GM19395 (cell line): ENCODE measurements at regions not wholly inside any gene's neighbourhood (a gene's known extent, or its start where the extent isn't known, plus 50 kb on each side); places are given as distances from the start of the nearest gene placed in this dataset.

Experiments
- ATAC-seq: cut with Tn5 transposase; IDR thresholded peaks from one replicate; pipeline ENCODE4 v1.9.1; 2021; ENCODE audit warnings: mild to moderate bottlenecking, moderate library complexity; ENCODE audit not compliant: unreplicated experiment

DNA sequence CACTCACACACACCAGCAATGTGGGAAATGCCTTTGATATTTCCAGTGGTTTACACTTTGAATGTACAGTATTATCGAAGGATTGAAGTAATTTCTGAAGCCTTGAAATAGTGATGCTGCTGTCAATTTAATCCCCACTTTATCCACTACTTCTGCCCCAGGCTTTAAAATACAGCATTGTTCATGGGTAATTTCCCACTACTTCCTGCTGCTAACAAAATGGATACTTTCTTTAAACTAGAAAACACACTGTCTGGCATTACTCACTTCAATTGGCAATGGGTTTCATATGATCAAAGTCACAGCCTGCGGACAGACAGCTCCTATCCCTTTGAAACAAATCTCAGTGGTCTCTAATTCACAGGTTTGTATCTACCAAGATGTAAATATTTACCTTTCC, 292.2 kb downstream of the CDH11 start:
- no peak for ATAC-seq

DNA sequence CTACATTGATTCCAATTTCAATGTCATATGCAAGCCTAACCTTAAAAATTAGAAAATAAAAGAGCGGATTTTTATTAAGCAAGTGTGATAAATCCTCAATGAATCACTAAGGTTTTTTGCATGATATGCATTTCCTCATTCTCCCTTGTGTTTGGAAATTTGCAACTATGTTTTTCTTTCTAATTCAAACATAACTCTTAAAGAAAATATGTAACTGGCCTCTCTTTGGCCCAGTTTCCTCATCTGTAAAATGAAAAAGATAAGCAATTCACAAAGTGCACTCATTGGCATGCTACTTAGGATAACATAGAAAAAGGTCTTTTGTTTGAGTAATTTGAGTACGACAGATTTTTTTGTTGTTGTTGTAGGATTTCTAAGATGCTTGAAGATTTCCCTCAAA, 295.5 kb downstream of the CDH11 start:
- ATAC-seq = no peak

DNA sequence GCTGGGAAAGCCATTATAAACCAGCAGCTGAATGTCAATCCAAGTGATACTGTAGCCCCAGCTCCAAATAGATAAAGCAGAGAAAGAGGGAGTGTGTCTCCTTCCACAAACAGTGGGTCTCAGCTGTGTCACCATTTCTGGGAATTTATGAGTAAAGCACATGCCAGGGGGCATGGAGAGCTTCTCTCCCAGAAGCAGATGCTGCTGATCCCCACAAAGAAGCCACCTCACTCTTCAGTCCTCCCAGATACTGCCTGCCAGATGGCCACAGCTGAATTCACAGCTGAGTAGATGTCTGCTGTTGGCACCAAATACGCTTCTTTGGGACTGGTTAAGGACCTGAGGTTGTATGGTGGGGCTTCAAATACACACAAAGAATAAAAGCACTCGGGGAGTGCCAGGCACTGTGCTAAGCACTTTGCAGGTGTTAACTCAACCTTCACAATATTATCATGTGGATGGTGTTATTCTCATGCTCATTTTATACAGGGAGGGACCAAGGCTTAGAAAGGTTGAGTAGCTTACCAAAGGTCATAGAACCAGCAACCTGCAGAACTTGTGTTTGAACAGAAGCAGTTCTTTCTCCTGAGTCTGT, 298.3 kb downstream of the CDH11 start:
- ATAC-seq = no peak

DNA sequence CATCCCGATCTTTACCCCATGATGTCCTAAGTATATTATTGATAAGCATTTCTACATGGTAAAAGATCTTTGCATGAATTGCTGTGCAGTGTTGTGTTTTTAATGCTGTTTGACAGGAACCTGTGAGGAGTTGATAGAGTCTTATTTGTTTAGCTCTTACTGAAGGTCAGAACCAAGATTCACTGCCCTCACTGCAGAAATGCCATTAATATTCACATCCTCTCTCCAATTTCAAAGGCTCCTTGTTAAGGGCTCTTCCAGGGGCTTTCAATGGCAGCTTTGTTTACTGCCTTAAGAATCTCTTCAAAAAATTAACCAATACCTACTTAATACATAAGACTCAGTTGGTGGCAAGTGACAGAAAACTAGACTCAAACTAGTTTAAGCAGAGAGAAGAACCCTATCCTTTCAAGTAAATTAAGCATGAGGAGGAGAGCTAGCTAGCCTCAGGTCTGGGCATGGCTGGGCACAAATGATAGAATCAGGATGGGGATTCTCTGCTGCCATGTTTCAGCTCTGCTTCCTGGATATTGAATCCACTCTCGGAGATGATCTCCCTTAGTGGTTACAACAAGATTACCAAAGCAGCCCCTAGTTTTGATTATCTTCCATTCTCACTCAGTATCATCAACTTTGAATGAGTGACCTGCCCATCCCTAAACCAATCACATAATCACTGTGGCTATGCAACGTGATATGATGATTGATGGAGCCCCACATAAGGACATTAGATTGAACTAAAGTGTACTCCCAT, 311.8 kb downstream of the CDH11 start:
- no peak for ATAC-seq

DNA sequence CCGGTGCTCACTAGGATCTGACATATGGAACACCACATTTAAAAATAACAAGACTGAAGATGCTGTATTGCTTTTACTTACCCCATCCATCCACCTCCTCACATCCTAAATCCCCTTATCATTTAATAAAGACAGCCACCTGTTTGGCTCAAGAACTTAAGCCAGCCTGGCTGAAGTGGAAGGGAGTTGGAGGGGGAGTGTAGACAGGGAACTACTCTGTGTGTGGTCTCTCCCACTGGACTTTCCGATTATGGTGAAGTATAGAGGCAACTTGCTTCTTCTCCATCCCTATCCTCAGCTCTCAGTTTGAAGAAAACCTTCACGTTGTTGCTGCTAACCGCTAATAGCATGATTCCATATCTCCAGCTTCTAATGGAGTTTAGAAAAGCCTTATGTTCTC, 313.4 kb downstream of the CDH11 start:
- ATAC-seq = no peak

DNA sequence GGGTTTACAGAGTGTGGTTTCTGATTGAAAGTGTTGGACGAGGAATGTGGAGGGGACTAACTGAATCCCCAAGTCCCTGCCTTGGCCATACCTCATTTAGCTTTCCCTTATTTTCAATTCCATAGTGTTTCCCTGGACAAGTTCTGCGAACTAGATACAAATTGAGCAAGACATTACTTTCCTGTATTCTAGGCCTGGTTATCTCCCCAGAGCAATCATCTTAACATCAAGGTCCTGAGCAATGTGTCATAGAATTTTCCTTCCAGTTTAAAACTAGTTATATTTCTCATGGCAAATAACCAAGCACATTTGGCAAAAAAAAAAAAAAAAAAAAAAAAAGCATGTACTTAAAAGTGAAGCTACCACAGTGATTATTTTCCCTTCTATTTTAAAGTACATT, 330.1 kb downstream of the CDH11 start:
- ATAC-seq = no peak

DNA sequence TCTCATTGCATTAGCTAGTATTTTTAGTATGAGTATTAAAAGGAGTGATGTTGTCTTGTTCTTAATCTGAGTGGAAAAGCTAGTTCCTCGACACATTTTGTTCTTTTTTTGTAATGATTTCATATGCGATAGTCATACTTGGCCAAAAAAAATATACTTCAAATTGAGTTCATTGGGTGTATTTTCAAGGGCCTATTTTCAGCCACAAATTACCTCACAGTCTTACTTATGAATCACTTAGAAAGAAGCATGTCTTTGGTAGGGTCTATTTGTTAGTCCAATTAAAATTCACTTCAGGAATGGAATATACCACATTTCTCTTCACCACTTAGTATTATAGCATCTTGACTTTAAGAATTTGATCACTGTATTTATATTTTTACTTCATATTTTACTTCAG, 337.2 kb downstream of the CDH11 start:
- ATAC-seq = no peak

DNA sequence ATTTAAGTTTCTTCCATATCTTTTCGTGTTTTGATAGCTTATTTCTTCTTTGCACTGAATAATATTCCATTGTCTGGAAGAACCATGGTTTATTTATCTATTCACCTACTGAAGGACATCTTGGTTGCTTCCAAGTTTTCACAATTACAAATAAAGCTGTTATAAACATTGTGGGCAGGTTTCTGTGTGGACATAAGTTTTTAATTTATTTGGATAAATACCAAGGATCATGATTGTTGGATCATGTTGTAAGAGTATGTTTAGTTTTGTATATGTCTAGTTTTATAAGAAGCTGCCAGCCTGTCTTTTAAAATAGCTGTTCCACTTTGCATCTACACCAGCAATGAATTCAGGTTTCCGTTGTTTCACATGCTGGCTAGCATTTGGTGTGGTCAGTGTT, 339.4 kb downstream of the CDH11 start:
- no peak for ATAC-seq

DNA sequence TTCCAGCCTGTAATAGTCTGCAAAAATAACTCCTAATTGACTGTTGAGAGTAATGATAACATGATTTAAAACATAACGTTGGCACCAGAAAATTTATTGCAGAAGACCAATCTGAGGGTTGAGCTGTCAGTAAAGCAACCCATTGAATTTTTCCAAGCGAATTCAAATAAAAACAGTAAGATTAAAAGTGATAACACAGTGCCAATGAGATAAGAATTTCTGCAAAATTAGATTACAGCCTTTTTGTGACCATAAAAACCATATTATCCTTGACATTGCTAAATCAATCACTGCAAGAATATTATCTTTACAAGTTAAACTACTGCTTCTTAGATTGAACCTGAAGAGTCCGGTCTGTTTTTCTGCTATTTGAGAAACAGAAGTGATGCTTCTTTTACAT, 341.4 kb downstream of the CDH11 start:
- no peak for ATAC-seq

DNA sequence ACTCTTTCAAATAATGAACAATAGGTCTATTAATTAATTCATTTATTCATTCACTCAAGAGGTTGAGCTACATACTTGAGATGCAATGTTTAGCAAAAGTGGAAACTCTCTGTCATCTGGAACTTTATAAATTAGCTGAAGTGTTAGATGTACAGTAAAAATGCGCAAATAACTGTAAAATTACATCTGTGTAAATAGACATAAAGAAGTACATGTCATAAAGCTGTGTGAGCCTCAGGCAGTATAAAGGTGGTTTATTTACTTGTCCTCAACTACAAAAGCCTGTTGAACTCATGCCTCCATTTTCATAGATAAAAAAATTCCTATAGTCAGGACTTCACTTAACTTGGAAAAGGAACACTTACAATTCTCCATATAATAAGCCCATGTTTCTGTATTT, 343.1 kb downstream of the CDH11 start:
- no peak for ATAC-seq

DNA sequence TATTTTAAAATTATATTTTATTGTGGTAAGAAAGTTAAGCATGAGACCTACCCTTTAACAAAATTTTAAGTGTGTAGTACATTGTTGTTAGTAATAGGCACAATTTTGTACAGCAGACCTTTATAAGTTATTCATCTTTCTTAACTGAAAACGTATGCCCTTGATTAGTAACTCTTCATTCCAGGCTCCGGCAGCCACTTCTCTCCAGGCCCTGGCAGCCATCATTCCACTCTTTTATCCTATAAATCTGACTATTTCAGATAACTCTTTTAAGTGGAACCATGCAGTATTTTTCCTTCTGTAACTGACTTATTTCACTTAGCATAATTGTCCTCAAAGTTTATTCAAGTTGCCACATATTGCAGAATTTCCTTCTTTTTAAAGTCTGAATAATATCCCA, 348.2 kb downstream of the CDH11 start:
- no peak for ATAC-seq

DNA sequence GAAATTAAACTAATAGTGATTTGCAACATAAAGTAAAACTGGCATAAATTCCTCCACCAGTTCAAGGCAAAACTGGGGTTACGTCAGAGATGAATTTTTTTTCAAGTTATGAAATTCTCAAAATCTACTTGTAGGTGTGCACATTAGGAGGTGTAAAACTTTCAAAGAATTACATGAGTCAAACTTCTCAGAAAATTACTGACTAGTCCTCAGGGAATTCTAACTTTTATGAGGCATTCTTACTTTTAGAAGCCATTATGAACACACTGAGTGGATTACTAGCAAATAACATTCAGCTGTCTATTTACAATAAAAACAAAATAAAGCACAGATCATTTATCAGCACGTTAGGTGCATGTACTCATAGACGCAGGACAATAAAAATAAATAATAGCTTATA, 348.7 kb downstream of the CDH11 start:
- no peak for ATAC-seq

DNA sequence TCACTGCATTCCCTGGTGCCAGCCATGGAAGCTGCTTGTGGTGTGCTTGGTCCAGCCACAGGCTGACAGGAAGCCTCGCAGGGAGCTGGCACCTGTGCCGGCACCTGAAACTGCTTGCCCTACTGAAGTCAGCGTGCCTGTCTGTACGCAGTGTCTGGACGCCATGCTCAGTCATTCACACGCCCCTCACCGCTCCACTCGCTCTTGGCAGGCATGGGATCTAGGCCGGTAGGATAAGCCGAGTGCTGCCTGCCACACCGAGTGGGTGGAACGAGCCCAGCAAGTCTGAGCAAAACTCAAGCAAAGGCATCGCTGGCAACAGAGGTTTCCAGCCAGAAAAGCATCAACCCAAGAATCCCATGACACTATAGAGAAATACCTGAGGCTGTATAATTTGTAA, 350.6 kb downstream of the CDH11 start:
- ATAC-seq = no peak

DNA sequence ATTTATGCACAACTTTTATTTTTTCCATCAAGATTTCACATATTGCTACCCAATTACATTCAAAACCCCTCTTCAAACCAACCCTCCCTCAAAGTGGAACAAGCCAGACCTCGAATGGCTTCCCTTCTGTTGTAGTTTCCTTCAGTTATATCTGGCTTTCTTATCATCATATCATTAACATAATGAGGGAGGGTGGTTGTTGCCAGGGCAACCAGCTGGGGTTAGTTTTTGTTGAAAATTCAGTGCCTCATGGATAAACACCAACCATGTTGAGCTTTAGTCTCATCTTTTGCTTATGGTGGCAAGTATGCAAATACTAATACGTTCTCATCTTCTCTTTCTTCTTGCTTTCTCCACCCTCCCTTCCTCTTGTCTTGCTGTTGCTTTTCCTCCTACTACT, 359.7 kb downstream of the CDH11 start:
- ATAC-seq = no peak

DNA sequence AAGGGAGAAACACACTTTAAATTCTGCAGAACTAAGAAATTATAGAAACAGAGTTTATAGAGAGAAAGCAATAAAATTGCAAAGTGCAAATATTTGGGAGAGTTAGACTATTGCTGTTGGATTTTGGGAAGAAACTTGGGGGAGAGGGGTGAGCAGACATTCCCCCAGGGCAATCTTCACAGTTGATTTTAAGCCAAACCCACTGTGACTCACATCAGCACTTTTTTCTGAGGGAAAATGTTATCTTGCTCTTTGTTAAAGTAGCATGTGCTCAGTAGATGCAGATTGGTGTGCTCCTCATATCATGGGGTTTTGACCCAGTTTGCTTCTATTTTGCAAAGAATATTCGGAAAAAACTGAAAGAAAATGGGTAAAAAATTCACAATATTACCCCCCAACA, 367.6 kb downstream of the CDH11 start:
- ATAC-seq = no peak

DNA sequence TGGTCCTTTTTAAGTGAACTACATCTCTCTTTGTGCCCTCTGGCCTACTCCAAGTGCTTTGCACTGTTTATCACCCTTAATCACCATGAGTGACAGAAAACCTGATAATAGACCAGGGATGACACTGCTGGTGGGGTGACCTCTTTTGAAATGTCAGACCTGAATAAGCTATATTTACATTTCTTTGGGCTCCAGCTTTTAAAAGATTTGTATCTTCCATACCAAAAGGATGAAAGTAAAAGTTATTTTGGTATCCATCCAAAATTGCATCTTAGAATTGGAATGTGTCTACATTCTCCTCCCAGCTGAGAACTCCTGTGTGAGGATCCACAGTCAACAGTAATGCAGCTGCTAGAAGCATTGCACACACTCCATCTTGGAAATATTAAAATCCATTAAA, 370.0 kb downstream of the CDH11 start:
- ATAC-seq = no peak

DNA sequence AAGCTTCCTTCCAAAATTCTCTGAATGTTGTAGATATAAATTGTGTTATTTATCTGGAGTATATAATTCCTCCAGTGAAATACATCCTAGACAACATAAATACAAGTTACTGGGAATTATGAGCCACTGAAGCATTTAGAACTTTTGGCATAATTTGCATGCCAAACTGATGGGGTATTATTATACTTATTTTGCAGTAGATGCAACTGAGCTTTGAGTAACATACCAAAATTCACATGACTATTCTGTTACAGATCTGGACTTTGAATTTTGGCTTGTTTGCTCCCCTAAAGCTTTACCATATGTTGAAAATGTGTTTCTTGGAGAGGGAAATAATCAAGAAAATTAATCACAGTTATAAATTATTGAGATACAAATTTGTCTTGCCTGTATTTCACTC, 372.5 kb downstream of the CDH11 start:
- ATAC-seq = no peak

DNA sequence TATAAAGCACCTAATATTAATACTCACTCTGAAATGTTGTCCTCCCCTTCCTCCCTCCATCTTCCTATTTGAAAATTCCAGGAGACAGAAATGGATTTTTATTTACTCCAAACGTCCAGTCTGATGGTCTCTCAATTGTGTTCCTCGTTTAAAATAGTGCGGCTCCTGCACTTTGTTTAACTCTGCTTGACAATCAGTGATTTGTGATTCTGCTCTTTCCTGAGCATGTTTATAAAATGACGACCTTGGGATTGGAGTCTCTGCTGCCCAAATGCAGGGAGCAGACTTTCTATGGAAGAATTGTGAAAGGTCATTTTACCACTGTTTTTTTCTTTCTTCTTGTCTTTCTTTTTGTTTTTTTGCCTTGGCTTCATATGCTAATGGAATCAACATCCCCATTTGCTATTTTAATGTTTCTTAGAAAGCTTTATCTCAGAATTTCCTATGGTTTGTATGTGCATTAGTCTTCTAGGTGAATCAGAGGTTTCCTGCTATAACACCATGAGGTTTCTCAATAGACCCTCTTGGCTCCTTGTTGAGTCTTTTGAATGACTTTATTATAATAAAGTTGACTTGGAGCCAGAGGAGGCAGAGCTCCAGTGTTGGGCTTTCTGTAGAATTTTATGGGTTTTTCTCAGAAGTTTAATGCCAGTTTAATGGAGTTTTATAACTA, 376.5 kb downstream of the CDH11 start:
- no peak for ATAC-seq

DNA sequence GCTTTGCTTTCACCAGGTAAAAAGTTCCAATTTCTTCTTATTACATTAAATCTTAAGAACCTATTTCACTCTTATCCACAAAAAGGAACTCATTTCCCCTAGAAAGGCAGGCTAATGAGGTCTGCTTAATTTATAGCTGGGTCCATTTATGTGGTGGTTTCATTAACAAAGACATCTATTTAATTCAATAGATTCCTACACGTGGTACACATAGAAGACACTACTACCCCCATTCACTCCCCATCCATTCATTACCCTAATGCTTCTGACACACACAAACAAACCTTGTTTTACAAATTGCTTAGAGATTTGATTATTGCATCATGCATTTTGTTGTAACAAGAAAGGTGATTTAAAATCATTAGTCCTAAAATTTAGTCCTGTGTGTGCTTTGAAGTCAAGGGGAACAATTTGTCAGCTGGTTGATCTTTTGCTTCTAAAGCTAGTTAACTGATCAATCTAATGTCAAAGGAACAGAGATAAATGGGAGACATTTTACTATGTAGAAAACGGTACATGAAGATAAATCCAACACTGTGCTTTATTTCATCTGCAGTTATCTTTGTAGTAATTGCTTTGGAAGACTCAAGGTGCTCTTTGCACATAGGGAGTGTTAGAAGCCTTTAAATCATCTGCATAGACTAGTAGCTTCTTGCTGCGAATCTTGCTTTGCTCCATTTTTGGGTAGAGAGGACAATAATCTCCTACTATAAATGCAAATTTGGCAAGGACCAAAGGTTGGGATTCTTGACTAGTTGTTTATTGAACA, 379.2 kb downstream of the CDH11 start:
- ATAC-seq = no peak

DNA sequence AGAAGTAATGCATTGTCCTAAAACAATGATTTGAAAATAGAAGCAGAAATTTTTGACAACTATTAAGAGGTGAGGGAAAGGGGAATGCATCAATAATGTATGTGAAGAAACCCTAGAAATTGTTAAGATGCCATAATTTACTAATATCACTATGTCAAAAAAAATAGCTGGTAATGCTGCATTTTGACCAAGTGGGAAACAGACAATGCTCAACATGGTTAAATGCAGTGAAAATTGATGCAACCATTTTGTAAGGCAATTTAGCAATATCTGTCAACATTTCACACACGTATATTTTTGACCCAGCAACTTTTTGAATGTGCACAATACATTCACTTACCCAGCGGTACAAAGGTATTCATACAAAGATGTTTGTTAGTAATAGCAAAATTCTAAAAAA, 381.6 kb downstream of the CDH11 start:
- no peak for ATAC-seq

DNA sequence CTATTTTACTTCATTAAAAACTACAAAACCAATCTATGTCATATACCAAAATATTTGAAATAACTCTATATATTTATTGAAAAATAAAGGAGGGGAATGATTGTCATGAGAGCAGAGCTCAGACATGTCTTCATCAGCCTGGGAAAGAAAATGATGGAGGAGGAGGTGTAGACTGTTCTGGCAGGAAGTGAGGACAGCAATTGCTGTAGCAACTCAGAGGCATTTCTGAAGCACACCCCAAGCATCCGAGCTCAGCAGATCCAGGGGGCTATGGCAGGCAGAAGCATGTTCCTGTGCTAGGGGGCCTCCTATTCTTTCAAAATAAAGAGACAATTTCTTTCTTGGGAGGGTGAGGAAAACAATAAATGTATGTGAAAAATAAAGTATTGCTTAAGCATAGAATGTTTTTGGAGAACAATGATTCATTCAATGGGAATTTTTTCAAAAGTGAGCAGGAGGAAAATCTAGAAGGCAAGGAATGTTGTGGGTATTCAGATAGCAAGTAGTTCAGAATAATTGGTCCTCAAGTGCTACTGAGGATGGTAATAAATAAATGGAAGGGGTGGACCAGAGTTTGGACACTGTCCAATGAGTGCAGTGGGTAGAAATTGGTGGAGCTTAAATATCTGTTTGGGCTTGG, 383.4 kb downstream of the CDH11 start:
- ATAC-seq = no peak
